DMS53 treated with DMSO at 0.1 percent for 48 hours (cell line): ENCODE measurements at regions not wholly inside any gene's neighbourhood (a gene's known extent, or its start where the extent isn't known, plus 50 kb on each side); places are given as distances from the start of the nearest gene placed in this dataset.

Experiments
- DNase-seq: peaks from one replicate; lab custom pipeline; 2025; ENCODE audit not compliant: unreplicated experiment; lab: John Stamatoyannopoulos, UW

DNA sequence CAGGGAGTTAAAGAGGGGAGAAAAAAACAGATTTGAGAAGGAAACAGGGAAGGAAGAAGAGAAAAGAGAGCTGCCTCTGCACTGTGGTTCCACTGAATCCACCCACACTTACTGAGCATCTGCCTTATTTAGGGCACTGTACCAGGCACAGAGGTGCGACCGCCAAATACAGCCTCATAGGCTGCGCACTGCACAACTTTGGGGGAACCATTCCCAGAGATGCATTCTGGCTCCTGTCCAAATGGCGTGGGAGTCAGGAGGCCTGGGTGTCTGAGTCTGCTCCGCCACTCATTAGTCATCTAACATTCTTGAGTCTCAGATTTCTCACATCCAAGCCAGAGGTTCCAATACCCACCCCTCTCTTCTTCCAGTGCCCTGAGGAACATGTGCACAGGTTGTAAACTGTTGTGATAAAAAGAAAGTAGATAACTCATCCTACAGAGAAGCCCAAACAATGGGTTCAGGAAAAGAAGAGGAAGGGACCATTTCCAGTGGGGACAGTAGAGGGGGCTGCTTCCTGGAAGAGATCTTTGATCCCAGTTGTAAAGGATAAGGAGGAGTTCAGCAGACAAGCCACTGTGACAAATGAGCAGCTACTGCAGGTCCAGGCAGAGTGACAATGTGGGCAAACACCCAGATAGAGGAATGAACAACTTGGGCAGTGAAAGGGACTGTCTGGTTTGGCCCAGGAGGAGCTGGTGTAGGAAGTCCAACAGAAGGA lies 254.6 kb downstream of the UACA start:
- DNase-seq = peak; percentile 46

DNA sequence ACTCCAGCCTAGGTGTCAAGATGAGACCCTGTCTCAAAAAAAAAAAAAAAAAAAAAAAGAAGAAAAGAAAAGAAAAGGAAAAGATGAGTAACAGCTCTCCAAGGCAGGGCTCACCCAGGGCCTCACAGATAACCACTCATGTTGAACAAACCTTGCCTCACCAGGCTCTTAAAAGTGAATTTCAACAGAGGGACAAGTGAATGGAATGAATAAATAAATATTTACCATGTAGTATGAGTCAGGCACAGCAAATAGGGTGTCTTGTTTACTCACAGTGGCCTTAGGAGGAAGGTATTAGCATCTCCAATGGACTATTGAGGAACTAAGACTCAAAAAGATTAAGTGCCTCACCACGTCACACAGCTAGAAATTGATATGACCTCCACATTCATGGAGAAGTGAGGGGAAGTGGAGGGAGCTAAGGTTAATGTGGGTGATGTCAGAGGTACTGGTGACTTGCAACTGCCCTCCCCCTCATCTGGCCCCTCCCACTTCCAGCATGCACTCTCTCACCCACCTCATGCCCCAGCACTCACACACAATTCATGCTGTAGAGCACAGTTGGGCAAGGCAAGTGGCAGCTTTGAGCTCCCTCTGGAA lies 255.5 kb downstream of the UACA start:
- peak; percentile 96 for DNase-seq

DNA sequence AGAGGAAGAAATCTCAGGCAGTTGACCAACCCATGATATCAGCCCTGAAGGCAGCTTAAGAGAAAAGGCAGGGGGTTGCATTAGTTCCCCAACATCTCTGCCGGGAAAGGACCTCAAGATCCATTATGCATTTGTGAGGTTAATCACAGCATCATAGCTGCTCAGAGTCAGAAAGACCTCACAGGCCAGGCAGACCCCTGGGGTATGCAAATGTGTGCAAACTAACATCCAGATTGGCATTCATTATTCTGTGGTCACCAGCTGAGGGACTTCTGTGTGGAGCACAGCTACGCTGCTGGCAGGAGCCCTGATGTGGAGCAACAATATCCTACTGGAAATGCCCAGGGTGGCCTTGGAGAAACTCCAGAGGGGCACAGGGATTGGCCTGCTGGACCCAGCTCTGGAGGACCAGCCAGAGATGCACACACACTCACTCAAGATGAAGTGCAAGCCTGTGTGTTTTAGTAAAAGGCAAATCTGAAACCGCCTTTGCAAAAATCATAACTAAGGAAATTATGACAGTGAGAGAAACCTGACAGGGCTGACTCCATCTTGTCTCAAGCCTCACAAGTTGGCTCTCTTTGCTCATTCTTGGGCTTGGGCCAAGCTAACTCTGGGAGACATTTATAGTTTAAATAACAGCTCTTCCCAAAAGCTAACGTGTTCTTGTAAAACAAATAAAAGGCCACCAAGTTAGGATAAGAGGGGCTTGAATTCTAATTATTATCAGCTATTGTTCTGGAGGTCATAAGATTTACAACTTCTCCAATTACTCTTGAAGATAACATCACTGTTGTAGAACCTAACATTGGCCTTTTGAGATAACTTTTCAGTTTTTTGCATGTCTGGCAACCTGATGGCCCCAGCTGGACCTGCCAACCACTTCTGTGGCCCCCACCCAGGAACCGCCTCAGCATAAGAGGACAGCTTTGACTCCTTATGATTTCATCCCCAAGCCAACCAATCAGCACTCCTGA lies 257.1 kb downstream of the UACA start:
- no peak for DNase-seq

DNA sequence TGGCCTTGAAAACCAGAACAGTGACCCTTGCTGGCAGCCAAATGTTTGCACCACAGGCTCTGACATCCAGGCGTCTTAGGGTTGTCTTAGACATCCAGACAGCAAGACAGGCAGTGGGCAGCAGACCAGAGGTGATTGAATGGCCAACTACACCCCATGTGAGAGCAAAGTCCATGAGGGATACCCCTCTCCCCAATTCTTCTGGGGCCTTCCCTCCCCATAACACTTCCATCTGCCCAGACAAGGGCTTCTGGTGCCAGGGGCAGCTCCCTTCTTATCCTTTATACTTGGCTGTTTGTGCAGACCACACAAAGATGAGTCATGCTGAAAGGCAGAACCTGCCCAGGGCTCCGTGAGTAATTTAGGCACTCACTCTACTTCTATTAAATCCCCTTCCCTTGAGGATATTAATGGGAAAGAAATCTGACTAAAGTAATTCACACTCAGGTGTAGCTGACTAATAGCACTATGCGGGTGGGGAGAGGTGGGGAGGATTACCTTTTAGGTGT lies 257.9 kb downstream of the UACA start:
- DNase-seq = peak; percentile 57

DNA sequence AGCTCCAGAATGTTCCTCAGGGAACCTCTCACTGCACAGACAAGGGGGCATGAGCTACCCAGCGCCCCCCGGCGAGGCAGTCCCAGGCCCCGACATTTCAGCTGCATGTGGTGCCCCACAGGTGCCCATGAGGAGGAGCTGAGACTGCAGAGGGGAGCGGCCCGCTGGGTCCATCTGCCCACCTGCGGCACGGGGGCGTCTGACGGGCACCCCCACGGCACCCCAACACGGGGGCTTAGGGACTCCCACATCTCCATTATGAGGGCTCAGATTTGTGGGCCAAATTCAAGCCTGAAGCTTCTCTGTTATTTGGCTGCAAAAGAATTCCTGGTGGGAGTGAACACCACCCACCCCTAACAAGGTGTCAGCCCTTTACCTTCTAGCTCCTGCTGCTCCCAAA lies 258.4 kb downstream of the UACA start:
- no peak for DNase-seq

DNA sequence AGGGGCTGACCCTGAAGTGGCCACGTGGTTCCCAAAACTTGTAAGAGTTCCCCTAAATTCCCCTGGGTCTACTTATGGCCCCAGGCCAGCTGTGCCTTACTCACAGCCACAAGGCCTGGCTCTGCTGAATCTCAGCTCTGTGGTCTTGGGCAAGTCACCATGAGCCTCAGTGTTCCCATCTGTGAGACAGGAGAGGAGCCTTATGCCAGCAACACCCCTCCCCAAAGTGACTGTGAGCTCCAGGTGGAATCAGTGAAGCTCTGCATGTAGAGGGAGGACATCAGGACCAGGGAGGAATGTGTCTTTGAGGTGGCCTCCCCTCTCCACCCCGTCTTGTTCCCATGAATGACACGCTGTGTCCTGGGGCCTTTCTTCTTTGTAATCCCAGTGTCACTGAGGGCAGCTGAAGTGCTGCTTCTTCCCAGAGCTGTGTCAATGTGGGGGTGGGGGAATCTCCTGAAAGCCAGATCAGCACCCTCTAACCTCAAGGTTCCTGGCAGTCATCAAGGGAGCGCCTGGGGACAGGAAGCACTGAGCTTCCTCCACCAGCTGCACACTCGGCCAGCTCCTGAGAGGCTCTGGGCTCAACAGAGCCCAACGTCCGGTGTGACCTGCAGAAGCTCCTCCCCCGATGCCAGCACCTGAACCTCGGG lies 258.9 kb downstream of the UACA start:
- peak; percentile 68 for DNase-seq

DNA sequence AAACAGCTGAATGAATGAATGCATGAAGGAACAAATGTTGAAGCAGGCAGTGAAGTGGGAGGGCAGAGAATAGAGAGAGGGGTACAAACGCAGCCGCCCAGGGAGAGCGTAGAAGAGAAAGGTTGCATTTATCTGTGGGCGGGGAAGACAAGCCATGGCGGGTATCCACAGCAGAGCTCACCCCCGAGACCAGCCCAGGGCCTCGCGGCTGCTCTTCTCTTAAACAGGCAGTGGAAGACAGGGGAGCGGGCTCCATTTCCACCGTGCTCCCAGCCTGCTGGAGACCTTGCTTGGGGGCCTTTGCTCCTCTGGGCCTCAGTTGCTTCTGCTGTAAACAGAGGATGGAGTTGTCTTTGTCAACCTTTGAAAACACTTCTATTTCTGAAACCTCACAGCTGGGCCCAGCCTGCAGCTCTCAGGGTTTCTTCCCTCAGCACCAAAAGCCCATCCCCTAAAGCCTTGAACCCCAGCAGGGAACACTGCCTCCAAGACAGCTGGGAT lies 259.5 kb downstream of the UACA start:
- no peak for DNase-seq

DNA sequence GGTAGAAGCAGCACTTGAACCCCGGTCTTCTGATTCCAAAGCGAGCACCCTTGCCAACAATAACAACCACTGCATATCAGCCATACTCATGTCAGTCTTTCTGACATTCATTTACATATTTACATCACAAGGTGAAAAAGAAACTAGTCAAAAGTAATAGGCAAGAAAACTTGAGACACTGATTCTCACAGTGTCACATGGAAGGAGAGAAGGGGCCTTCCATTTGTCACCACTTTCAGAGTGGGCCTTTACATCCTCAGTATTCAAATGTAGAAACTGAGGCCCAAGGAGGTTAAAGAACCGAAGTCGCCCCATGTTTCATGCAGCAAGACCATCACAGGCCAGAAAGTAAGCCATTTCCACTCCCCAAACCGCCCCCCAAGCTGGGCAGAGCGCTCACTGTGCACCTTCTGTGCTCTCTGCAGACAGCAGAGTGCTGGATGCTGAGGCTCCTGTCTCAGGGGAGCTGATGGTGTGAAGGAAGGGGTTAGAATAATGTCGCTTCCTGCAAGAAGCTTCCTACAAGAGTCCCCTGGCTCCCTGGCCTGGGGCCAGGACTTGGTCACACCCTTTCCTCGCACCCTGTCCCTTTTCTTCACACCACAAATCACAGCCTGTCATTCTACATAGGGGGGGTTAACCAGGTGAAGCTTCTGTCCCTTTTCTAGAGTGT lies 260.1 kb downstream of the UACA start:
- DNase-seq = no peak

DNA sequence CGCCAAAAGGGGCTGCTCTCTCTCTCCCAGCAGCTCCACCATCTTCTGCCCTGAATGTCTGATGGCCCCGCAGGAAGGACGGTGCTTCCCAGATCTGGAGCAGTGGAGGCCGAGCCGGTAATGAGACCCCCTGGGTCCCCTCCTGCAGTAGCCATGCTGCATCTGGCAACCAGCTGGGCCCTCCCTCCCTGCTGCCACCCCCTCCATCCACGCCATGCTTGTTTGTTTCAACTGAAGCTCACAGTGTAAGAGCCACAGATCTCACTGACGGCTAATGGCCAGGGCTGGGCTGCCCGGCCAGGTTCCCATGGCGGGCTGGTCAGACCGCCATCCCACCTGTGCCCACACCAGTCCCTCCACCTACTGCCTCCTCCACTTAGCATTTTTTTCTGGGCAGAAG lies 260.8 kb downstream of the UACA start:
- DNase-seq = no peak

DNA sequence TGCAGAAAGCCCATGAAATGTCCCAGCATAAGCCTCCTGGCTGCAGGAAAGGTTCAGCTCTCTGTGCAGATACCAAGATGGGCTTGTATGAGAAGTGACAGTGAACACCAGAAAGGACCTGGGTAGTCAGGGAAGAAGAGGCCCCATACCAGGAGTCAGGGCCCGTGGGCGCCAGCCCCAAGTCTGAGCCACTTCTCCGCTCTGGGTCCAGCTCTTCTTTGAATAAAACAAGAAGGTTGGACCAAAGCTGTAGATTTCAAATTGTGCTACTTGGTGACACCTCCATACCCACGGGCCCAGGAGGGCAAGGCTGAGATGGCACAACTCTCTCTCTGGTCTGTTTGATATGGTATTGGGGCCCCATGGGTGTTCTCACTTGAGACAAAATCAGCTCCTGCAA lies 261.5 kb downstream of the UACA start:
- DNase-seq = no peak

DNA sequence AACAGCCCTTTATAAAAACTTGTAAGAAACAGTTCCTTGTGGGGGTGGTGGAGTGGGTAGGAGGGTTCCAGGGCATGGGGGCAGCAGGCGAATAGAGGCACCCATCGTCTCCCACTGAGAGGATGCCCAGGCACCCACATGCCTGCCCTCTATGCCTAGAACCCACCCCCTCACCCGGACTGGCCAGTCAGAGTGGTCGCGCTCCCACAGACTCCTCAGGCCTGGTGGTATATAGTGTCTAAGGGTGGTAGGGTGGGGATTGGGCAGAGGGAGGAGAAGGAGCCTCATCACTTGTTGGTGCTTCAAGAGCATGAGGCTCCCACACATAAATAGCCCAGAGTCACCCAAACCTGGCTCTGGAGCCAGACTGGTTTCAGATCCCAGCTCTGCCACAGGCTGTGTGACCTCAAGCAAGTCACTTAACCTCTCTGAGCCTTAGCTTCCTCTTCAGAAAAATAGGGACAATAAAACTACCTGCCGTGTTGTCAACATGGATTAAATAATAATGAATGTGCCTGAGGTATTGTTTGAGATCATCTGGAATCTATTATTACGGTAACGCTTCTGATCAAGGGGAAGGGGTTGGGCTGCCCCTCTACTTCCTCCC lies 262.1 kb downstream of the UACA start:
- DNase-seq = no peak

DNA sequence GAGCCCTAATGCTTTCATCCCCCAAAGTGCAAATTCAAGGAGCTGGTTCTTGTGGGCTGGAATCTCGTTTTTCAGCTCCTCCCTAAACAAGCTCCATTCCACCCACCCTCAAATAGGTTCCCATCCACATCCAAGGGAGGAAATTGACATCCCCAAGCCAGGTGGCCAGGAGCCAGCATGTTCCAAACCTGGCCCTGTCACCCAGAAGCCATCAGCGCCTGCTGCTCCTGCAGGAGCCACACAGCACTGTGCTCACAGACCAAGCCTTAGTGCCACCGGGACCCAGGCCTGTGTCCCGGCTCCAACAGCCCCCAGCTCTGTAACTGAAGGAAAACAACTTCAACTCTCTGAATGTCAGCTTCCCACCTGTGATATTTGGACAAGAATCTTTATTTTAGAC lies 263.6 kb downstream of the UACA start:
- DNase-seq = no peak

DNA sequence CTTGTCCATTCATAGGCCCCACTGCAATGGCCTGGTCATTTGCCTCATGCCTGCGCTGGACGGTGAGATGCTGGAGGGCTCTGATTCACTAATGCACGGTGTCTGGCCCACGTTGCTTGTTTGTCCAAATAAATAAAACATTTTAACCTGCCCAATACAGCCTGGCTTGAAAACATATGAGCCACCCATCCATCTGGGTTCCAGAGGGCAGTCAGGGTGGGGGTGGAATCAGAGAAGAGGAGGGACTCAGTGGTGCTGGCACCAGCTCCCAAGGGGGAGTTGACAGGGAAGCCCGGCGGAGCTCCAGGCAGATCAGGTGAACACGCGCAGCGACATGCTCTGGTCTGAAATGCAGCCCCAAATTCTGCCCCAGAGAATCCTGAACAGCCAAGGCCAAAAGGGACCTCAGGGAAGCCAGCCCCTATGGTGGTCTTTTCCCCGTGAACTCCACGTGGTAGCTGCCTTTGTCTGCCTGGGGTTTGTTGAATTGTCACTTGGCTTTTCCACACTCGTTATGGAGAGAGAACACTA lies 265.2 kb downstream of the UACA start:
- no peak for DNase-seq

DNA sequence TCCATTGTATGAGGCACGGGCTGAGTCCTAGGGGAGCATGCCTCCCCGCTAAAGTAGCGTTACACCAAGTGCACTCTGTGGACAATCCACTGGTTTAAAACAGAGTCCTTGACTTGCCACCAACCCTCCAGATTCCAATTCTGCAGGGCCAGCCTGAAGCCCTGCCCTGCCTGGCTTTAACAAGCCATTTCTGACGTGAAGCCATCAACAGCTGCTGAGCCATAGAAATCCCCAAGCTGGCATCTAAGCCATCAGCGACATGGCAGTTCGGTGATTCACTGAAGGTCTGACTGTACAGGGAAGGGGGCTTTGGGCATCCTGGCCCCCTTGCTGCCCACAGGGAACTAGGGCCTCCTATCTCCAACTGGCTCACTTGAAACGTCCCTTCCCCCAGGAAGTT lies 265.7 kb downstream of the UACA start:
- DNase-seq = no peak

DNA sequence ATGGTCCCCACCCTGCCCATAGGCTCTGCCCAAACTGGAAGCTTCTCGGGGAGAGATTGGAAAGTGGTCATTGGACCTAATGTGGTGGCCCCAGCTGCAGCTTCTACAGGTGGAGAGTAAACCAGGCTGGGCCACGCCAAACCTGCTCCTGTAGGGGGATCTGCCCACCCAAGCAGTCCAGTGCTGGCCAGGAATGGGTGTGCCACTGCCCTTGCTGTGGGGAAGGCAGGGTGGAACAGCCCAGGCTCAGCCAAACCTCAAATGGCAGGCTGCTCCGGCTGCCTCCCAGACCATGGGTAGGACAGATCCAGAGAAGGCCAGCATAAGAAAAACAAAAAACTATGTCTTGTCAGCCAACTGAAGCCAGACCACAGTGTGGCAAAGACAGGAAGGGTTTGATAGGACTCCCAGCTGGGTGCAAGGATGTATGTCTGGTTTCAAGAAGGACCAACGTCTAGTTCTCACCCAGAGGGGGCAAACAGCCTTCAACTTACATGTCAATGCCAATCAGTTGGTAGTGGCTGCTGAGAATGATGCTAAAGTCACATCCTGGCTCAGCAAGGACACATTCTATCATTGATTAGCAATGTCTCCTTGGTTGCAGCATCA lies 267.3 kb downstream of the UACA start:
- DNase-seq = no peak

DNA sequence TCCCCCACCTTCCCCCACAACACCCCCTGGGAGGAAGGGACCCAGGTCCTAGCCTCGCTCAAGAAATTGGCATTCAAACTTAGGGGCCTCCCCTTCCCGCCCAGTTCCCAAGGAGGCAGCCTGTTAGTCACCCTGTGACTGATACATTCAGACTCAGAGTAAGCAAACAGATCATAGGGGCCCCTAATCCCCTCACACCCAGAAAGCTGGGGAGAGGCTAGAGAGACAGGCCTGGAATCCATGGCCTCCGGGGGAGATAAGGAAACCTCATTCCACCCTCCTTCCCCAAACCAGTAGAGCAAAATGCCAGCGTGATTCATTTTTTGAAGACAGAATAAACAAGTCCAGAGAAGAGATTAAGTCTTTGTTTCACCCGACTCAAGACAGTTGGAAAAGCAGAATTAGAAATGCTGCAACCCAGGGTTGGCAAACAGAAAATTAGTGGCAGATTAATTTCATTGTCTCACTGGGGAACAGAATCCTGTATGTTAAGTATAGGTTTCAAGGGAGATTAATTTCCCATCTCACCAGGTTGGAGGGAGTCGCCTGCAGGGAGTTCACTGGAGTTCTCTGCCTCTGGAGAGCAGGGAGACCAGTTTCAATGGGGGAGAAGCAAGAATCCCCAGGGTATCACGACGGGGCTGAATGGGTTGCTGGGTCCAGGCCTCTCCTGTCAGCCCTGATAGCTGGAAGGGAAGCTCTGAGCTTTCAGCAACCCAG lies 268.3 kb downstream of the UACA start:
- no peak for DNase-seq

DNA sequence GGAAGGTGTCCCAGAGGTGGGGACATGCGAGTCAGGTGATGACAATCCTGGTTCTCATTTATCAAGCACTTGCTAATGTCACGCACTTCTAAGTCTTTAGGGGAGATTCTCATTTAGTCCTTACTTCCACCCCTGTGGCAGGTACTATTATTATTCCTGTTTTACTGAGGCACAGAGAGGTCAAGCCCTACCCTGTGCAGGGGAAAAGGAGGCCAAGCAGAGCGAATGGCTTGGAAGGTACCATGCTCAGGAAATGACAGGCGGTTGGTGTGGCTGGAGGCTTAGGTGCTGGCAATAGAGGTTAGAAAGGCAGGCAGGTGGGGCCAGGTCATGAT lies 268.9 kb downstream of the UACA start:
- no peak for DNase-seq

DNA sequence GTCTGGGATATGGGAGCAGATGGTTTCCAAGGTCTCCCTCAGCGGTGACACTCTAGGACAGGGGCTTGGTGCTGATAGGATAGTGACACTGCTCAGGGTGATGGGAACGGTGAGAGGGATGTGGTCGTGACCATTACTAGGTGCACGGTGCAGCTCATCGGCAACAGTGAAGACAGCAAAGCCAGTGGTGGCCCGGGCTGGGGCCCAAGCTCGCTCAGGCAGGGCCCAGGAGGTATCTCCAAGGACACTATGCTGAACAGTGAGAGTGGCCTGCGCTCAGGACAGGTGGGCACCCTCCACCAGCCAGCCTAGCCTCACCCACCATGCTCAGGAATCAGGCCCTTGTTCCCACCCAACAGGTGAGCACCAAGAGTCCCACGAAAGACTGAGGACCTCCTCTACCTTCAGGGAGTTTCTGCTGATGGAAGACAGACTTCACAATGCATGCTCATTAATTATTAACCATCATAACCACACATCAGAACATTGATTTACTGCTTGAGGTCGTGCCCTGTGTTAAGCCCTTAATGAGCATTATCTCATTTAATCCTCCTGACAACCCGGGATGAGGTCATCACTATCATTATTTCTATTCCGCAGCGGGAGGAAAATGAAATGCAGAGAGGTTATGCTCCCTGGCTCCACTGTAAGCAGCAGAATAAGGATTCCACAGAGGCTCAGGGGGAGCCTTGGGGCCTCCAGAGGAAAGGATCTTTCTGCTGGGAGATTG lies 269.4 kb downstream of the UACA start:
- peak; percentile 44 for DNase-seq
